ENCODE measurements at regions not wholly inside any gene's neighbourhood (a gene's known extent, or its start where the extent isn't known, plus 50 kb on each side); places are given as distances from the start of the nearest gene placed in this dataset.

GRCh38 chr21:43322311-43322710 lies 104.6 kb downstream of the SIK1 start (continued):
- no peak for TF ChIP-seq MAZ (IDR thresholded peaks at IDR 0.05; ENCODE audit: borderline replicate concordance, low read depth, low read length)
- no peak for TF ChIP-seq RARB (CRISPR knock-in tag; IDR thresholded peaks at IDR 0.05)
- TF ChIP-seq FOSB (CRISPR knock-in tag; IDR thresholded peaks at IDR 0.05), result no peak

GRCh38 chr21:43321611-43322010 lies 105.3 kb downstream of the SIK1 start:
- peaks cover 28% of the 10 kb centered on the region for H3K4me1 ChIP-seq
- CTCF ChIA-PET, result interaction anchor here (1.3 kb wide), 1 partner anchor 14 kb away, joined by 4 read pairs; no protein-coding TSS in a partner anchor
- POLR2A ChIA-PET, result no interaction called here
- FAIRE-seq (no peak), ATAC-seq (no peak), DNase-seq (ENCODE audit: low read depth in 1 of 2, low spot score in 1 of 2) (no peak)
- 82% methylated on average over 3 of the region's 9 CpGs for WGBS (ENCODE audit: missing lambda C conversion rate)
- no peak for TF ChIP-seq CHD4 (IDR thresholded peaks at IDR 0.05; ENCODE audit: borderline replicate concordance)
- no peak for TF ChIP-seq RCOR1 (IDR thresholded peaks at IDR 0.05; ENCODE audit: low read depth, low read length)
- TF ChIP-seq MAZ (IDR thresholded peaks at IDR 0.05; ENCODE audit: borderline replicate concordance, low read depth, low read length), result no peak
- TF ChIP-seq CTCF (IDR thresholded peaks at IDR 0.05), result no peak
- TF ChIP-seq HES2 (IDR thresholded peaks at IDR 0.05), result no peak
- no peak for TF ChIP-seq TP53 (CRISPR knock-in tag; IDR thresholded peaks at IDR 0.05)
- no peak for TF ChIP-seq KDM1A (IDR thresholded peaks at IDR 0.05; ENCODE audit: low read depth)
- TF ChIP-seq NFE2L2 (conservative IDR thresholded peaks at IDR 0.05; ENCODE audit: low read length), result no peak
- TF ChIP-seq KDM5A (IDR thresholded peaks at IDR 0.05), result no peak
- TF ChIP-seq E2F6 (IDR thresholded peaks at IDR 0.05; ENCODE audit: borderline replicate concordance, low read depth), result no peak
- no peak for TF ChIP-seq ZNF302 (CRISPR knock-in tag; IDR thresholded peaks at IDR 0.05)
- TF ChIP-seq HEYL (CRISPR knock-in tag; IDR thresholded peaks at IDR 0.05), result no peak
- no peak for TF ChIP-seq ZC3H11A (IDR thresholded peaks at IDR 0.05)
- TF ChIP-seq CEBPB (IDR thresholded peaks at IDR 0.05), result no peak
- TF ChIP-seq RFX5 (IDR thresholded peaks at IDR 0.05), result no peak
- no peak for TF ChIP-seq POLR2A (IDR thresholded peaks at IDR 0.05; ENCODE audit: low read length)
- TF ChIP-seq HOXB13 (CRISPR knock-in tag; IDR thresholded peaks at IDR 0.05; ENCODE audit: low read depth), result no peak
- no peak overlapping the region for H3K4me2 ChIP-seq
- no peak overlapping the region for H3K4me3 ChIP-seq
- peaks cover 6% of the 10 kb centered on the region; the same call in 1 of the 3 replicates for H3K9me3 ChIP-seq
- H3K27ac ChIP-seq, result peak overlapping the region in 1 of 2 experiments; percentile 67; a peak in 2 of 6 replicates

GRCh38 chr21:43321111-43321510 lies 105.8 kb downstream of the SIK1 start:
- DNase-seq (ENCODE audit: low read depth in 1 of 2, low spot score in 1 of 2), result no peak
- H3K4me1 ChIP-seq, result peaks cover 23% of the 10 kb centered on the region
- ChIA-PET CTCF (interaction anchor here (0.9 to 1.3 kb wide), 2 partner anchors 13 to 333 kb away, joined by 3 to 4 read pairs; no protein-coding TSS in a partner anchor), POLR2A (no interaction called here)
- no peak for FAIRE-seq
- H3K9me3 ChIP-seq, result peaks cover 6% of the 10 kb centered on the region; the same call in 1 of the 3 replicates
- no peak overlapping the region for H3K4me3 ChIP-seq
- WGBS (ENCODE audit: missing lambda C conversion rate), result 53% methylated on average over 3 of the region's 5 CpGs
- no peak overlapping the region for H3K4me2 ChIP-seq
- peak overlapping the region; percentile 24 to 67; a peak in 3 of 6 replicates for H3K27ac ChIP-seq
- no peak for ATAC-seq
- no peak for TF ChIP-seq REST (IDR thresholded peaks at IDR 0.05)
- no peak for TF ChIP-seq HOXB5 (CRISPR knock-in tag; IDR thresholded peaks at IDR 0.05)
- TF ChIP-seq SREBF2 (IDR thresholded peaks at IDR 0.05), result no peak
- no peak for TF ChIP-seq E2F6 (IDR thresholded peaks at IDR 0.05; ENCODE audit: borderline replicate concordance, low read depth)
- no peak for TF ChIP-seq NFE2L2 (conservative IDR thresholded peaks at IDR 0.05; ENCODE audit: low read length)
- TF ChIP-seq RAD21 (conservative IDR thresholded peaks at IDR 0.05 in 1 of 2, IDR thresholded peaks at IDR 0.05 in 1 of 2), result no peak
- no peak for TF ChIP-seq MAX (IDR thresholded peaks at IDR 0.05)
- TF ChIP-seq NPAS2 (CRISPR knock-in tag; IDR thresholded peaks at IDR 0.05; ENCODE audit: borderline replicate concordance), result no peak
- no peak for TF ChIP-seq SMC3 (IDR thresholded peaks at IDR 0.05)
- TF ChIP-seq HMGXB4 (CRISPR knock-in tag; IDR thresholded peaks at IDR 0.05; ENCODE audit: borderline replicate concordance), result no peak
- TF ChIP-seq PHF8 (IDR thresholded peaks at IDR 0.05; ENCODE audit: borderline replicate concordance, low read depth), result no peak
